ENCODE measurements at regions not wholly inside any gene's neighbourhood (a gene's known extent, or its start where the extent isn't known, plus 50 kb on each side); places are given as distances from the start of the nearest gene placed in this dataset.

- no peak for TF ChIP-seq CTCF (IDR thresholded peaks at IDR 0.05; ENCODE audit: poor library complexity)
- TF ChIP-seq EZH2 (IDR thresholded peaks at IDR 0.05; ENCODE audit: borderline replicate concordance), result no peak
- no peak for TF ChIP-seq EZH2phosphoT487 (IDR thresholded peaks at IDR 0.05; ENCODE audit: low read depth, severe bottlenecking, unreplicated experiment)
These were observed 350.3 kb upstream of the DPPA4 start for GRCh38 chr3:109687626-109688025.
